SK-N-MC (cell line): ENCODE measurements at regions not wholly inside any gene's neighbourhood (a gene's known extent, or its start where the extent isn't known, plus 50 kb on each side); places are given as distances from the start of the nearest gene placed in this dataset.

Experiments used
- DNase-seq: peaks from one replicate; pipeline ENCODE4 v3.0.0-alpha.2; 2011; ENCODE audit warnings: low read depth, low spot score
- H3K27ac ChIP-seq: fragments of 200-600 bp; sonication (generic); 2 replicates; pipeline ENCODE4 v1.5.1; 2016; ENCODE audit warnings: mixed run types
- H3K36me3 ChIP-seq: fragments of 200-600 bp; sonication (generic); 2 replicates; pipeline ENCODE4 v1.6.1; 2017; ENCODE audit warnings: antibody characterized with exemption, low read length, mixed read lengths; ENCODE audit not compliant: insufficient read depth
- H3K4me3 ChIP-seq: fragments of 200-600 bp; sonication (generic); 2 replicates; pipeline ENCODE4 v1.5.1; 2016
- H3K9ac ChIP-seq: fragments of 200-600 bp; sonication (generic); 2 replicates; pipeline ENCODE4 v1.8.0; 2017; ENCODE audit warnings: mixed run types, mixed read lengths; ENCODE audit not compliant: insufficient read length
- H3K9me3 ChIP-seq: fragments of 200-600 bp; sonication (generic); 2 replicates; pipeline ENCODE4 v1.6.1; 2017; ENCODE audit warnings: low read depth, mild to moderate bottlenecking, antibody characterized with exemption, low read length, moderate library complexity, mixed read lengths
- EZH2 ChIP-seq: fragments of 200-600 bp; sonication (generic); IDR thresholded peaks from one replicate; pipeline ENCODE4 v1.6.1; 2017; ENCODE audit warnings: antibody characterized with exemption
- FOXP2 ChIP-seq: optimal IDR thresholded peaks from 2 replicates; pipeline ENCODE3; 2011; ENCODE audit warnings: mild to moderate bottlenecking, moderate library complexity; ENCODE audit not compliant: insufficient read depth; ENCODE audit errors: extremely low read length, control extremely low read depth
- POLR2AphosphoS5 ChIP-seq: IDR thresholded peaks from 2 replicates; pipeline ENCODE4 v1.6.1; 2012; ENCODE audit warnings: mild to moderate bottlenecking, low read depth, low read length, borderline replicate concordance

DNA sequence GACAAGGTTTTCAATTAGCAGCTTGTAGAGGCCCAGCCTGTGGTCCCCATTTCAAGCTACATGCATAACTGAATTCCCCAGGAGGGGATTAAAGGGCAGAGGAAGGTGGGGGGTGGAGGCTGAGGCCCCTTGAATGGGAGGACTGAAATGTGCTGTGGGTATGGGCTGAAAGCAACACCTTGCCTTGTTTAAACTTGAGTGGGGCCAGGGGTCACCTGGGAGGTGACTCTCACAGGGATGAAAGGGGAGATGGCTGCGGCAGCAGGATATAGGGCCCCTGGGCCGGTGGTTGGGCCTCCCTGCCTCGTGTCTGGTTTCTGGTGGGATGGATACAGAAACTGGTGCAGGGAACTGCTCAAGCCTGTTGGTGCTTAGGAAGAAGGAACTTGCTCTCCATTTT lies 225.9 kb upstream of the SPRED2 start:
- TF ChIP-seq FOXP2, result no peak
- TF ChIP-seq POLR2AphosphoS5, result no peak
- no peak for TF ChIP-seq EZH2
- no peak overlapping the region for H3K4me3 ChIP-seq
- no peak overlapping the region for H3K9ac ChIP-seq
- no peak for DNase-seq
- no peak overlapping the region for H3K27ac ChIP-seq
- no peaks in the 10 kb centered on the region for H3K9me3 ChIP-seq
- H3K36me3 ChIP-seq, result no peaks in the 10 kb centered on the region

DNA sequence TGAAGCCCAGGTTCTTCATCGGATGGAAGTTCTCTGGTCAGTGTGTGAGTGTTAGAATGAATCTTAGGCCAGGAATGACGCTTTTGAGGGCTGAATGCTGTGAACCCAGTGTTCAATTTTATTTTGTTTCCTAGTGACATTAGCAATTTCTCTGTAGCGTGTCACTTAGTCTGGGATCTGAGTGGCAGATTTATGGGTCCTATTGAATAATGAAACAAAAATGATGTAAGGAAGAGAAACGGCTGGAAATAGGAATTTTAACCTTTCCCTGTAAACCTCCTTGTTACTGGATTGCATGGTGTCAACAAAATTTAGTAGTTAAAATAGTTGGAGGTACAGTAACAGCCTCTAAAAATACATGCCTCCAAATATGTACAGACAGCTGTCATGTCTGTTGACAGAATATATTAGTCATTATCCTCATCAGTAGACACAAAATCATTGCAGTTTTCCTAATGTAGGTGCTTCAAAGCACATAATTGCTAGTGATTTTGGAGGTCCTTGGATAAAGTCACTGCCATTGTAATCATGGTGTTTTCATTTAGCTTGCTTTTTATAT lies 223.8 kb upstream of the SPRED2 start:
- no peak for TF ChIP-seq FOXP2
- no peak for TF ChIP-seq EZH2
- Histone ChIP-seq H3K9ac (no peak overlapping the region), H3K4me3 (no peak overlapping the region), H3K27ac (no peak overlapping the region), H3K9me3 (no peaks in the 10 kb centered on the region), H3K36me3 (no peaks in the 10 kb centered on the region)
- DNase-seq, result no peak

DNA sequence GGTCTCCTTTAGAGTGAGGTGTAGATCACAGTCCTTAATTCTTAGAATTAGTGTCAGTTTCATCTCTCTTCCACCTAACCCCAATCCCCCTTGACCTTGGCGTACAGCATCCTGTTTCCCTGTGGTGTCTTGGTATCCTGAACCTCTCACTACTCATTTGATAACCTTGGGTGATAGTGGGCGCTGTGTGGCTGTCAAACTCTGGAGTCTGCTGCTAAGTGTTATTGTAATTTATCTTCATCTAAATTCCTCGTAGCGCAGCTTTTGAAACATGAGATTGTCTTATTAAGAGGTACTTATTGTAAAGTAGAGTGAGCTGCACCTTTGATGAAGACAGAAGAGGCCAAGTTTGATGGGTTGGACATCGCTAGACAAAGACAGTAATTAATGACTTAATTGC lies 222.6 kb upstream of the SPRED2 start:
- Histone ChIP-seq H3K9ac (no peak overlapping the region), H3K27ac (no peak overlapping the region), H3K4me3 (no peak overlapping the region), H3K9me3 (no peaks in the 10 kb centered on the region), H3K36me3 (no peaks in the 10 kb centered on the region)
- DNase-seq, result no peak
- no peak for TF ChIP-seq FOXP2
- no peak for TF ChIP-seq POLR2AphosphoS5
- no peak for TF ChIP-seq EZH2

DNA sequence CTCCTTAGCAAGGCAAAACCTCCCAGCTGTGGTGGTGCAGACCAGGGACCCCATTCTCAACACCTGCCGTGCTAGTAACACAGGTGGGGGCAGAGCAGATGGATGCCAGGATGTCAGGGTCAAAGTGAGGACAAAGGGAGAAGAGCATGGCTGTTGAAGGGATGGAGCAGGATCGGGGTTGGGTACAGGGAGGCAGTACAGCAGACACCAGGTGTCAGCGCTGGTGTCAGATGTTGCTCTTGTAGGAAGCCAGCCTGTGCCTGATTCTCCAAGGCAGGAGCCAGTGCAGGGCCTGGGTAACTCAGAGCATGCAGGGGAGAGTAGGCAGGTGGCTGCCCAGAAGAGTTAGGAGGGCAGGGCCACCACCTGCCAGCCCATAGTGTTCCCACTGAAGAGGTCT lies 222.1 kb upstream of the SPRED2 start:
- DNase-seq, result no peak
- no peaks in the 10 kb centered on the region for H3K9me3 ChIP-seq
- no peak for TF ChIP-seq POLR2AphosphoS5
- no peak for TF ChIP-seq EZH2
- TF ChIP-seq FOXP2, result no peak
- no peaks in the 10 kb centered on the region for H3K36me3 ChIP-seq
- H3K4me3 ChIP-seq, result no peak overlapping the region
- no peak overlapping the region for H3K9ac ChIP-seq
- no peak overlapping the region for H3K27ac ChIP-seq

DNA sequence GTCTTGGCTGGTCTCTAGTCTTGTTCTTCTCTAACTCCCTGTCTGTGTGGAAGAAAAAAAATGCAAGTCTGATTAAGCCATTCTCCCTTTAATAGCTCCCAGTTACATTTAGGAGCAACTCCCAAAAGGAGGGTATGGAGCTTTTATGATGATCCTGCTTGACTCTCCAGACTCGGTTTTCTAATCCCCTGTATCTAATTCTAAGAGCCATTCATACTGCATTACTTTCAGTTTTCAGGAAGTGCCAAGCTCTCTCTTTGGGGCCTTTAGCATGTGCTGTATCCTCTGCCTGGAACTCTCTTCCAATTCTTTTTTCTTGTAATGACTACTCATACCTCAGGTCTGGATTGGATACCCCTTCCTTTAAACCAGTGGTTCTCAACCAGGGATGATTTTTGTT lies 219.7 kb upstream of the SPRED2 start:
- H3K9me3 ChIP-seq, result no peaks in the 10 kb centered on the region
- H3K36me3 ChIP-seq, result no peaks in the 10 kb centered on the region
- H3K4me3 ChIP-seq, result no peak overlapping the region
- DNase-seq, result no peak
- peak overlapping the region; percentile 56 for H3K27ac ChIP-seq
- TF ChIP-seq POLR2AphosphoS5, result no peak
- TF ChIP-seq EZH2, result no peak
- TF ChIP-seq FOXP2, result no peak
- H3K9ac ChIP-seq, result no peak overlapping the region

DNA sequence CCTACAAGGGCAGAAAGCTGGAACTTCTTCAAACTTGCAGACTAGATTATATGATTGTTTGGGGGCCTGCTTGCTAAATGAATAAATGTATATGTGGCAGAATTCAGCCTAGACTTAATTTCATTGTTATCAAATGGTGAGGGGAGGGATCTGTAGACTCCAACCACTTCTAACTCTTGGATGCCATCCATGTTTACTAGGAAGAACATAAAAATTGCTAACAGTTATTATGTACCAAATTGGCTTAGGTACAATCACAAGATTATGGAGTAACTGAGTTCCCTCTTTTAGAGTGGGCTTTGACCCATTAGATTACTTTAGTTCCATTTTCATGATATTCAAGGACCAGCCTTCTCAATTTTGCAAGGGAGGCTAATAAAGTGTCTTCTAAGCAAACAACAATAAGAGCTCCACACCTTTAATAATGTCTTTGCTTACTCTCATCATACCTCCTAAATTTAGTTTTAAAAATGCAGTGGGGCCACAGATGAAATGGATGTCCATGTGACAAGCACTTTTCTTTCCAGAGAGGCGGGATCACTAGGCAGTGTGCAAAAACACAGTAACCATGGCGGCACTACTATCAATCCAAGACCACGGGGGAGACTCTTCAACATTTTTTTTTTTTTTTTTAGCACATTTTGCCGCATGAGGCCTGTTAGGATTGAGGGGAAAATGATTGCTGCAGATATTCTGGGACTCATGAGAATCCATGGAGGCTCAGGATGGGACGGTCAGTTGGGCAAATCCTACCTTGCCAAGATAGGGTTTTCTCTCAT lies 217.6 kb upstream of the SPRED2 start:
- no peak overlapping the region for H3K27ac ChIP-seq
- no peak overlapping the region for H3K4me3 ChIP-seq
- H3K9ac ChIP-seq, result no peak overlapping the region
- no peaks in the 10 kb centered on the region for H3K9me3 ChIP-seq
- H3K36me3 ChIP-seq, result no peaks in the 10 kb centered on the region
- DNase-seq, result no peak
- TF ChIP-seq POLR2AphosphoS5 (no peak), EZH2 (no peak), FOXP2 (no peak)

DNA sequence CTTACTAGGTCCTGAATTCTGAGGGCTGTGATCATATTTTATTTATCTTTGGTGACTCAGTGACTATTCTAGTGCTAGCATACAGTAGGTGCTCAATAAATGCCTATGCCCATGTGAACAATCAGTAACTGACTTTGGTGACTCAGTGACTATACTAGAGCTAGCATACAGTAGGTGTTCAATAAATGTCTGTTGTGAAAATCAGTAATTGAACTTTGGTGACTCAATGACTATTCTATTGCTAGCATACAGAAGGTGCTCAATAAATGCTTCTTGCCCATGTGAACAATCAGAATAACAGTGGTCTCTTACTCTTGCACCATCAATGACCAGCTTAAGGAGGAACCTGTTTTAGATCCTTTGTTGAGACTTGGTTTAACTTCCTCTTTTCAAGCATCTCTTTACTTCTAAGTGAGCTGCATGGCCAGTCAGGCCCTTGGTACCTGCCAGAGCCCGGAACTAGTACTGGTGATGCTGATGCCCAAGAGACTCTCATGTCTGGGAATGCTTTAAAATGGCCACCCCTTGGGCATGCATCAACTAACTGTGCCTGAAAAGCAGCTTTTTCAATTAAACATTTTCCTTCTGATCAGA lies 214.9 kb upstream of the SPRED2 start:
- TF ChIP-seq POLR2AphosphoS5 (no peak), FOXP2 (no peak), EZH2 (no peak)
- no peak overlapping the region for H3K9ac ChIP-seq
- DNase-seq, result no peak
- H3K4me3 ChIP-seq, result no peak overlapping the region
- H3K9me3 ChIP-seq, result no peaks in the 10 kb centered on the region
- H3K27ac ChIP-seq, result no peak overlapping the region
- H3K36me3 ChIP-seq, result no peaks in the 10 kb centered on the region

DNA sequence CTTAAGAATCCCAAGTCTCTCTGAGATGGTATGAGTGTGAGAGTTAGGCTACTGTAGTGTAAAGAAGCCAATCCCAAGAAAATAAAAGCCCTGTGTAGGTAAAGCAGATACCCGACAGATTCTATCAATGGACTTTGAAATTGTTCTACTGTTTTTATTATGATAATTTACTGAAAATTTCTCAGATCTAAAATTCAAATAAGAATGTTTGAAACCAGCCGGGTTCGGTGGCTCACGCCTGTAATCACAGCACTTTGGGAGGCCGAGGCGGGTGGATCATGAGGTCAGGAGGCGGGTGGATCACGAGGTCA lies 208.3 kb upstream of the SPRED2 start:
- no peak for DNase-seq
- no peak for TF ChIP-seq FOXP2
- TF ChIP-seq POLR2AphosphoS5, result no peak
- TF ChIP-seq EZH2, result no peak

More for the DNA sequence above, 208.3 kb upstream of the SPRED2 start:
- H3K36me3 ChIP-seq, result no peaks in the 10 kb centered on the region
- no peaks in the 10 kb centered on the region for H3K9me3 ChIP-seq
- H3K27ac ChIP-seq, result peak overlapping the region; percentile 92
- H3K4me3 ChIP-seq, result no peak overlapping the region
- peak overlapping the region; percentile 58 for H3K9ac ChIP-seq
